Lung (tissue), 11 donors: ENCODE measurements at regions not wholly inside any gene's neighbourhood (a gene's known extent, or its start where the extent isn't known, plus 50 kb on each side); places are given as distances from the start of the nearest gene placed in this dataset.

Experiments
- ATAC-seq: fragments of 200-7000 bp; cut with Tn5 transposase; one replicate; pipeline ENCODE4 v1.9.1; 2020; ENCODE audit warnings: moderate number of reproducible peaks; ENCODE audit not compliant: insufficient read depth, low FRiP score
- DNase-seq, 3 donors: peaks; one replicate each; pipeline ENCODE4 v3.0.0-alpha.2; 2013 to 2017
- H3K27ac ChIP-seq, 2 donors: one replicate each; pipeline ENCODE4 v1.5.1; 2013; ENCODE audit warnings: mild to moderate bottlenecking in 2 of 2, moderate library complexity in 2 of 2, control low read depth in 1 of 2, inconsistent platforms in 1 of 2, low read depth in 1 of 2, low read length in 1 of 2
- H3K27me3 ChIP-seq, 3 donors: one replicate each; pipeline ENCODE4 v1.5.1; 2013; ENCODE audit warnings: low read length in 2 of 3; ENCODE audit not compliant: control insufficient read depth in 3 of 3, insufficient read depth in 3 of 3
- H3K36me3 ChIP-seq, 4 donors: one replicate each; pipeline ENCODE4 v1.5.1; 2013; ENCODE audit warnings: low read length in 4 of 4, mild to moderate bottlenecking in 1 of 4, moderate library complexity in 1 of 4; ENCODE audit not compliant: control insufficient read depth in 4 of 4, insufficient read depth in 4 of 4
- H3K4me1 ChIP-seq, 5 donors: one replicate each; pipeline ENCODE4 v1.5.1; 2013; ENCODE audit warnings: low read length in 5 of 5, mild to moderate bottlenecking in 2 of 5, moderate library complexity in 1 of 5; ENCODE audit not compliant: control insufficient read depth in 5 of 5, insufficient read depth in 5 of 5
- H3K4me3 ChIP-seq: one replicate; pipeline ENCODE4 v1.5.1; 2013; ENCODE audit warnings: mild to moderate bottlenecking, control low read depth, moderate library complexity
- H3K9ac ChIP-seq, 2 donors: one replicate each; pipeline ENCODE4 v1.5.1; 2013; ENCODE audit warnings: low read length in 2 of 2, control low read depth in 1 of 2; ENCODE audit not compliant: insufficient read depth in 1 of 2
- H3K9me3 ChIP-seq, 4 donors: one replicate each; pipeline ENCODE4 v1.5.1; 2013; ENCODE audit warnings: low read length in 3 of 4, mild to moderate bottlenecking in 1 of 4, moderate library complexity in 1 of 4; ENCODE audit not compliant: control insufficient read depth in 4 of 4, insufficient read depth in 3 of 4
- CTCF ChIP-seq: IDR thresholded peaks from 2 replicates; pipeline ENCODE4 v1.5.1; 2012; ENCODE audit warnings: mild to moderate bottlenecking; ENCODE audit errors: control extremely low read depth, extremely low read depth
- WGBS, 2 donors: extraction: QIAGEN DNeasy Blood & Tissue Kit; methylation state at CpG; one replicate each; pipeline ENCODE4 v1.1.7; 2013; 5-methylcytosine and 5-hydroxymethylcytosine counted together
- donor health status: control.
- donor health status: control.
- donor health status: Bipolar disorder and iron deficiency.
- donor health status: healthy.
- donor health status: DM: yes; HTN: yes; CAD: no.

- TF ChIP-seq CTCF, result no peak
- Histone ChIP-seq H3K4me1 (peaks cover 0 to 4% (median 0%) of the 10 kb centered on the region in 5 donors), H3K27ac (no peak overlapping the region), H3K27me3 (no peaks in the 10 kb centered on the region), H3K36me3 (no peaks in the 10 kb centered on the region), H3K4me3 (no peak overlapping the region), H3K9me3 (peaks cover 0 to 7% (median 0%) of the 10 kb centered on the region in 4 donors), H3K9ac (no peak overlapping the region)
- DNase-seq (peak in 1 of 3 donors; percentile 41), ATAC-seq (no peak)
- 39 to 49% methylated on average over 12 of the region's 12 CpGs for WGBS, 2 donors
Observed at GRCh38 chr20:56765172-56766073, 136.3 kb downstream of the TFAP2C start.

GRCh38 chr20:56766528-56766927, 137.4 kb downstream of the TFAP2C start:
- H3K36me3 ChIP-seq, result no peaks in the 10 kb centered on the region
- no peak overlapping the region for H3K9ac ChIP-seq
- ATAC-seq, result no peak
- no peak for DNase-seq
- 39 to 62% methylated on average over 3 of the region's 3 CpGs for WGBS, 2 donors
- TF ChIP-seq CTCF, result no peak
- H3K27ac ChIP-seq, result no peak overlapping the region
- H3K4me1 ChIP-seq, result peaks cover 0 to 4% (median 0%) of the 10 kb centered on the region in 5 donors
- peaks cover 0 to 5% (median 0%) of the 10 kb centered on the region in 4 donors for H3K9me3 ChIP-seq
- H3K4me3 ChIP-seq, result no peak overlapping the region
- H3K27me3 ChIP-seq, result no peaks in the 10 kb centered on the region

- Histone ChIP-seq H3K4me1 (peaks cover 0 to 4% (median 0%) of the 10 kb centered on the region in 5 donors), H3K9me3 (peaks cover 0 to 5% (median 0%) of the 10 kb centered on the region in 4 donors), H3K9ac (no peak overlapping the region), H3K27ac (no peak overlapping the region), H3K36me3 (no peaks in the 10 kb centered on the region), H3K4me3 (no peak overlapping the region), H3K27me3 (no peaks in the 10 kb centered on the region)
- ATAC-seq (no peak), DNase-seq (no peak)
- no peak for TF ChIP-seq CTCF
- whole genome bisulfite sequencing, 2 donors, result 61 to 78% methylated on average over 7 of the region's 7 CpGs
Observed at GRCh38 chr20:56769921-56770600, 141.0 kb downstream of the TFAP2C start.
